DND-41 (cell line): ENCODE measurements at regions not wholly inside any gene's neighbourhood (a gene's known extent, or its start where the extent isn't known, plus 50 kb on each side); places are given as distances from the start of the nearest gene placed in this dataset.

Experiments used
- ATAC-seq: fragments of 200-7000 bp; cut with Tn5 transposase; 3 replicates; pipeline ENCODE4 v1.9.1; 2021; ENCODE audit warnings: low read depth; ENCODE audit not compliant: insufficient read depth
- DNase-seq: peaks from one replicate; pipeline ENCODE4 v3.0.0-alpha.2; 2020
- H2AFZ ChIP-seq: 2 replicates; pipeline ENCODE4 v1.6.0; 2012; ENCODE audit warnings: low read depth, low read length
- H3K27ac ChIP-seq: 2 replicates; pipeline ENCODE4 v1.5.1; 2012; ENCODE audit warnings: low read length, inconsistent platforms
- H3K27me3 ChIP-seq: fragments of 200-600 bp; sonication (generic); 2 replicates; pipeline ENCODE4 v1.6.0; 2012; ENCODE audit warnings: low read length, mild to moderate bottlenecking, inconsistent platforms; ENCODE audit not compliant: insufficient read depth, poor library complexity
- H3K36me3 ChIP-seq: 2 replicates; pipeline ENCODE4 v1.5.1; 2012; ENCODE audit warnings: low read length, inconsistent platforms; ENCODE audit not compliant: insufficient read depth
- H3K4me1 ChIP-seq: 2 replicates; pipeline ENCODE4 v1.5.1; 2012; ENCODE audit warnings: mild to moderate bottlenecking, low read length; ENCODE audit not compliant: insufficient read depth
- H3K4me2 ChIP-seq: 2 replicates; pipeline ENCODE4 v1.6.0; 2012; ENCODE audit warnings: mild to moderate bottlenecking, moderate library complexity, low read length, inconsistent platforms; ENCODE audit not compliant: insufficient read depth
- H3K4me3 ChIP-seq, 2 experiments: fragments of 200-600 bp in 1 of 2; shearing (Covaris generic) in 1 of 2; 2 replicates each; pipeline ENCODE4 v1.5.1; 2012 to 2016; ENCODE audit warnings: inconsistent platforms in 2 of 2, low read length in 2 of 2, mild to moderate bottlenecking in 2 of 2, low read depth in 1 of 2, moderate library complexity in 1 of 2
- H3K79me2 ChIP-seq: 2 replicates; pipeline ENCODE4 v1.6.0; 2012; ENCODE audit warnings: low read length, inconsistent platforms; ENCODE audit not compliant: insufficient read depth
- H3K9ac ChIP-seq: 2 replicates; pipeline ENCODE4 v1.6.0; 2012; ENCODE audit warnings: low read depth, mild to moderate bottlenecking, inconsistent platforms, low read length, moderate library complexity
- H3K9me3 ChIP-seq: 2 replicates; pipeline ENCODE4 v1.5.1; 2012; ENCODE audit warnings: low read length, moderate library complexity, mild to moderate bottlenecking, inconsistent platforms; ENCODE audit not compliant: insufficient read depth, severe bottlenecking
- H4K20me1 ChIP-seq: 2 replicates; pipeline ENCODE4 v1.6.0; 2012; ENCODE audit warnings: low read length; ENCODE audit not compliant: insufficient read depth
- EZH2 ChIP-seq: IDR thresholded peaks from 3 replicates; pipeline ENCODE4 v1.6.1; 2012; ENCODE audit warnings: borderline replicate concordance, low read depth, mild to moderate bottlenecking, moderate library complexity, low read length, inconsistent platforms; ENCODE audit not compliant: severe bottlenecking
- TF ChIP-seq, protein P1 (sequence below): IDR thresholded peaks from 2 replicates; pipeline ENCODE4 v1.5.1; 2012; ENCODE audit warnings: borderline replicate concordance, low read length, moderate library complexity, mild to moderate bottlenecking; ENCODE audit not compliant: poor library complexity, severe bottlenecking; ENCODE audit errors: extremely low read depth

DNA sequence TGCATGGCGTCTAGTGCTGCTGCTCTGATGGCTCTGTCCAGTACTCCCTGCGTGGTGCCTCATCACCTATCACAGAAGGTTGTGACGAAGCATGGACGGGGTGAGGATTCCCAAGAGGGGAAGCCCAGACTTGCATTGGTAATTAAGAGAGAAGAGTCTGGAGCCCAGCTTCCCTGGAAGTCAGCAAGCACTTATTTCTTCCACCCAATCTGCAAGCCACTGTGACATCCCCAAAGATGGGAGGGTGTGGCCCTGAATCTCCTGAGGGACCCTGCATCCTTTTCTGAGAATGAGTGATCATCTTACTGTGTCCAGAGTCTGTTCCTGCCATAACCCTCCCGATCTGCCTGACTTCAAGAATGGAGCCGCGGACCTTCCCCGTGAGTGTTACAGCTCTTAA is 166.7 kb downstream of the PTPN20 start:
- Histone ChIP-seq H3K4me1 (peaks cover 12% of the 10 kb centered on the region), H4K20me1 (no peaks in the 10 kb centered on the region), H3K9me3 (no peaks in the 10 kb centered on the region), H3K4me2 (no peak overlapping the region), H3K27me3 (no peaks in the 10 kb centered on the region), H3K4me3 (no peak overlapping the region), H3K36me3 (no peaks in the 10 kb centered on the region), H3K27ac (no peak overlapping the region), H2AFZ (no peak overlapping the region), H3K9ac (no peak overlapping the region), H3K79me2 (no peaks in the 10 kb centered on the region)
- ATAC-seq: no peak
- TF ChIP-seq, protein P1, sequence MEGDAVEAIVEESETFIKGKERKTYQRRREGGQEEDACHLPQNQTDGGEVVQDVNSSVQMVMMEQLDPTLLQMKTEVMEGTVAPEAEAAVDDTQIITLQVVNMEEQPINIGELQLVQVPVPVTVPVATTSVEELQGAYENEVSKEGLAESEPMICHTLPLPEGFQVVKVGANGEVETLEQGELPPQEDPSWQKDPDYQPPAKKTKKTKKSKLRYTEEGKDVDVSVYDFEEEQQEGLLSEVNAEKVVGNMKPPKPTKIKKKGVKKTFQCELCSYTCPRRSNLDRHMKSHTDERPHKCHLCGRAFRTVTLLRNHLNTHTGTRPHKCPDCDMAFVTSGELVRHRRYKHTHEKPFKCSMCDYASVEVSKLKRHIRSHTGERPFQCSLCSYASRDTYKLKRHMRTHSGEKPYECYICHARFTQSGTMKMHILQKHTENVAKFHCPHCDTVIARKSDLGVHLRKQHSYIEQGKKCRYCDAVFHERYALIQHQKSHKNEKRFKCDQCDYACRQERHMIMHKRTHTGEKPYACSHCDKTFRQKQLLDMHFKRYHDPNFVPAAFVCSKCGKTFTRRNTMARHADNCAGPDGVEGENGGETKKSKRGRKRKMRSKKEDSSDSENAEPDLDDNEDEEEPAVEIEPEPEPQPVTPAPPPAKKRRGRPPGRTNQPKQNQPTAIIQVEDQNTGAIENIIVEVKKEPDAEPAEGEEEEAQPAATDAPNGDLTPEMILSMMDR: no peak
- TF ChIP-seq EZH2: no peak
- no peak for DNase-seq

DNA sequence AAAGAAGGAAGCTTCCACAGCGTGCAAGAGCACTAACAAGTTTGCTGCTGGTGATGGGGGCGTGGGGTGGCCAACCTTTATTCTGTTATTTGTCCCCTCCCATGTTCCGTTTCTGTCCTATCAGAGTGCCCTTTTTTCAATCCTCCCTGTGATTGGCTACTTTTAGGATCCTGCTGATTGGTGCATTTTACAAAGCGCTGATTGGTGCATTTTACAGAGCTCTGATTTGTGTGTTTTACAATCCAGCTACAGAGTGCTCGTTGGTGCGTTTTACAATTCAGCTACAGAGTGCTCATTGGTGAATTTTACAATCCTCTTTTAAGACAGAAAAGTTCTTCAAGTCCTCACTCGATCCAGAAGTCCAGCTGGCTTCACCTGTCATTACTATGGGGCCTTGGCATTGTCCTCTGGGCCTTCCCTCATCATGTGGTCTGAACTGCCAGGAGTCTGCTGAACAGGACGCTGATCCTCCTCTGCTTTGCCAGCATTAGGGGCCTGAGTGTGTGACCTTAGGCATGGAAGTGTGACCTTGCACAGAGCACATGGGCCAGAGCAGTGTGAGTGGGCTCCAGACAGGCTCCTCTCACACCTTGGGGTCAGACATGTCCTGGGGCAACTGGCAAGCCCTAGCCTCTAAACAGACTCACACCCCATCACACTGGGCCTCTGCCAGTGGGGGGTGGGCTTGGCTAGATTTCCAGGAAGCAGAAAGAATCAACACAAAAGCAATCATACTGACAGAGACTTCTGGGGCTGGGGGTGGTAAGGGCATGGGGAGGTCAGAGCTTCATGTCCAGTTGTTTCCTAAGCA is 167.4 kb downstream of the PTPN20 start:
- peaks cover 12% of the 10 kb centered on the region for H3K4me1 ChIP-seq
- H3K79me2 ChIP-seq: no peaks in the 10 kb centered on the region
- H3K4me2 ChIP-seq: no peak overlapping the region
- DNase-seq (no peak), ATAC-seq (no peak)
- H4K20me1 ChIP-seq: no peaks in the 10 kb centered on the region
- H3K4me3 ChIP-seq: no peak overlapping the region
- H3K9ac ChIP-seq: no peak overlapping the region
- H2AFZ ChIP-seq: no peak overlapping the region
- no peak for TF ChIP-seq EZH2
- TF ChIP-seq, protein P1: no peak
- H3K27me3 ChIP-seq: no peaks in the 10 kb centered on the region
- no peaks in the 10 kb centered on the region for H3K9me3 ChIP-seq
- no peaks in the 10 kb centered on the region for H3K36me3 ChIP-seq
- no peak overlapping the region for H3K27ac ChIP-seq

DNA sequence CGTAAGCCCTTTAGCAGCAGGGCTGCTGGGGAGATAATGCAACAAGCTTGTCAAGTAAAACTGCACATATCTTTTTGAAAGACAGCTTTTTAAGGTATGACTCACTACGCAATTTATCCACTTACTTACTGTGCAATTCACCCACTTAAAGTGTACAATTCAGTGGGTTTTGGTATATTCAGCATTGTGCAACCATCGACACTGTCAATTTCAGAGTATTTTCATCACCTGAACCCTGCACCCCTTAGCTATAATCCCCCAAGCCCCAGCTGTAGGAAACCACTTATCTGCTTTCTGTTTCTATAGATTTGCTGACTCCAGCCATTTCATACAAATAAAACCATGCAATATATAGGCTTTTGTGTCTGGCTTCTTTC is 168.0 kb downstream of the PTPN20 start:
- Histone ChIP-seq H3K9ac (no peak overlapping the region), H2AFZ (no peak overlapping the region), H3K36me3 (no peaks in the 10 kb centered on the region), H3K4me2 (no peak overlapping the region), H3K4me3 (no peak overlapping the region), H4K20me1 (no peaks in the 10 kb centered on the region), H3K79me2 (no peaks in the 10 kb centered on the region), H3K4me1 (peaks cover 12% of the 10 kb centered on the region), H3K27ac (no peak overlapping the region), H3K9me3 (no peaks in the 10 kb centered on the region), H3K27me3 (no peaks in the 10 kb centered on the region)
- no peak for ATAC-seq
- no peak for DNase-seq
- TF ChIP-seq EZH2: no peak
- TF ChIP-seq, protein P1: no peak
